NOMO-1 (cell line): ENCODE measurements at regions not wholly inside any gene's neighbourhood (a gene's known extent, or its start where the extent isn't known, plus 50 kb on each side); places are given as distances from the start of the nearest gene placed in this dataset.

Experiments
- DNase-seq, 2 experiments: peaks; one replicate each; lab custom pipeline; 2025; ENCODE audit not compliant: unreplicated experiment in 2 of 2; lab: John Stamatoyannopoulos, UW

DNA sequence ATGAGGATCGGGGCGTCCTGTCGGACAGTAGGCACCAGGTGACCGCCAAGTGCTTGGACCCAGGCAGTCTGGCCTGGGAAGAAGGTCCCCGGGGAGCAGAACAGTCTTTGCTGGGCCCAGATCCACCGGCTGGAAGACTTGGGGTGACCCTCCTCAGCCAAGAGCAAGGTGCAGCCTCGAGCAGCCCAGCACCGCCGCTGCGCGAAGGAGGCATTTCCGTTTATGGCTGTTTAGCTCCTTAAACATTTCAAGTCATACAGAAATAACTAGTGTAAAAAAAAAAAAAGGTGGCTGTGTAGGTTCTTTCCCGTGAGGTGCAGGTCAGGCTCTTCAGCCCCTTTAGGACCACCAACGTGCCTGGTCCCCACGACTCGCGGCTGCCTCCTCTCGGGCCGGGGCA is 370.2 kb downstream of the CMPK2 start:
- no peak for DNase-seq

DNA sequence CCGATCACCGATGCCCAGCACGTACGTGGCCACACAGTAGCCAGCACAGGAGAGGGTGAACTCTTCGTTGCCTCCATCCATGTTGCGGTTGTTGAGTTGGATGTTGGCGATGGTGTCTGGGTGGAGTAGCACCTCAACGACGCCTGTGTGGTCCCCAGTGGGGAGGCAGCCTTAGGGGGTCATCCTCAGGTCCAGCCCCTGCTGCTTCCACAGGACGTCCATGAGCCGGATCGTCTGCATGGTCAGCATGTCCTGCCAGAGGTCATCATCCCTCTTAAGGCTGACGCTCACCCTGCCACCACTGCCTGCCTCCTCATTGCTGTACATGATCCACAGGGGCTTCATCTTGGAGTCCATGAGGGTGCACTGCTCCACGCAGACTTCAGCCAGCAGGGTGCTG is 369.3 kb downstream of the CMPK2 start:
- no peak for DNase-seq

GRCh38 chr2:6497048-6497447 is 368.7 kb downstream of the CMPK2 start:
- DNase-seq: no peak

DNA sequence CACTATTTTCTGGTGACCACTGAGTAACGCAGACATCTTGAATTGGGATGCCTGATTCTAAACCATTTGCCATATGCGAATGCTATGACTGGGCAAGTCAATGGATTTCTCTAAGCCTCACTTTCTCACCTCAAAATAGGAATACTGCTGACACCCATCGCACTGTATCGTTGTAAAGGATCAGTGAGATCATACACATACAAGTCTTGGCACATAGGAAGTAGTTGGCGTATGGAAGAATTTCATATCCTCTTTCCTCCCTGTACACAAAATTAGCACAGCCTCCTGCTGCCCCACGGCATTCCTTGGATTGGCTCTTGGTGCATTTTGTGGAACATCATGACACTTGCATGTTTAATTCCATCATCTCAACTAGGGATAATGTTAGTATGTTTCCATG is 366.9 kb downstream of the CMPK2 start:
- DNase-seq: no peak

- DNase-seq: no peak
These were observed 366.0 kb downstream of the CMPK2 start for GRCh38 chr2:6499691-6500090.

- no peak for DNase-seq
These were observed 359.3 kb downstream of the CMPK2 start for GRCh38 chr2:6506361-6506794.

DNA sequence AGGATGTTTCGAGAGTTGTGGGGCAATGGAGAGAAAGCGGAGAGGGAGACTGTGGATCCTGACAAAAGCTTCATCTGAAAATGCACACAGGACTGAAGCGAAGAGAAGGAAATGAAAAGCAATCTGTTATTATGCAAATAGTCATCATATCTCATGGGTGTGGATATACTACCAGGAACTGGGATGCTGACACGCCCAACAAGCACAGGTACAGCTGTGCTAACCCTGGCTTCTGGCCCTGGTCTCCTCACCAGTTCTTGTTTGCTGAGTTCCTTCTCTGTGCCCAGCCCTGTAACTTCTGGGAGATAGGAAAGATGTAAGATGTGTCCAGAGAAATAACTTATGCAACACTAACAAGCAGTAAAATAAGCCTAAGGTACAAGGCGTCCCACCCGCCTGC is 358.8 kb downstream of the CMPK2 start:
- no peak for DNase-seq

DNA sequence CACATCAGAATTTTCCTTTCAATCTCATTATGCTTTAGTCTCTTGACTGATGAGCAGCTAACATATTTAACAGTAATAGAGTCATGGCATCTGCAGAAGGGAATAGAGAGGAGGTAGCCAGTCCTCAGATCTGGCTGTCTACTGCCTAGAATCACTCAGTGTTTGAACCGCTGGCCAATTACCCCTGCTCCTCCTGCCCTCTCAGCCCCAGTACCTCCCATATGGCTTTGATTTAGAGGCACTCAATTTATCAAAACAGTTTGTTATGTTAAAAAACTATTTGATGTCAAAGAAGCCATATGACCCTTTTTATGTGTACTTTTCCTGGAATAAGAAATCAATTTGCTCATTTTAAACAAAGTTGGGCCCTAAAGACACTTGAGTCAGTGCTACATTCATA is 355.2 kb downstream of the CMPK2 start:
- DNase-seq: no peak

DNA sequence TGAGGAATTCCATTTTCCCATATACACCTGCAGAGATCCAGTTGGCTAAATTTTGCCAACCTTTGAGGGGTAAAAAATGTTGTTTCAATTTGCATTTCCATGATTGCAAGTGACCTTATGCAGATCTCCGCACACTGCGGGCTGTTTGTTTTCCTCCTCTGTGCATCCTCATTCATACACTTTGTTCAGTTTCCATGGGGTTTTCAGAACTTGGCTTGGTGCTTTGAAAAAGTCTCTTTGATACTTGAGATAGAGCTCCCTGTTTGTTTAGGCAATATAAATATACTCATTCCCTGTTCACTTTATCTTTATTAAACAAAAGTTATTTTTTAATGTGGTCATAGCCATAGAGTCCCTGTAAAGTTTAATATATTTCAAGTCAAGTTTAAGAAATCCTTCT is 353.1 kb downstream of the CMPK2 start:
- no peak for DNase-seq

GRCh38 chr2:6516674-6517073 is 349.0 kb downstream of the CMPK2 start:
- no peak for DNase-seq

DNA sequence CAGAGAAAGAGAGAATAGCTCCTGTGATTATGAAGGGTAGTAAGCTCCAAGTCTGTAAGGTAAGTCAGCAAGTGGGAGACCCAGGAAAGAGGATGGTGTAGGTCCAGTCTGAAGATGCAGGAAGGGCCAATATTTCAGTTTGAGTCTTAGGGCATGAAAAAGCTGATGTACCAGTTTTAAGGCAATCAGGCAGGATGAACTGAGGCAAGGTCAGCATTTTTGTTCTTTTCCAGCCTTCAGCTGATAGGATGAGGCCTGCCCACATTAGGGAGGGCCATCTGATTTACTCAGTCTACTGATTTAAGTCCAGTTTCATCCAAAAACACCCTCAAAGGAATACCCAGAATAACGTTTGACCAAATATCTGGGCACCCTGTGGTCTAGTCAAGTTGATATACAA is 347.3 kb downstream of the CMPK2 start:
- DNase-seq: no peak

- DNase-seq: no peak
These were observed 342.2 kb downstream of the CMPK2 start for GRCh38 chr2:6523476-6523875.

GRCh38 chr2:6524691-6525474 is 340.8 kb downstream of the CMPK2 start:
- no peak for DNase-seq

GRCh38 chr2:6525475-6525964 is 340.2 kb downstream of the CMPK2 start:
- DNase-seq: no peak

DNA sequence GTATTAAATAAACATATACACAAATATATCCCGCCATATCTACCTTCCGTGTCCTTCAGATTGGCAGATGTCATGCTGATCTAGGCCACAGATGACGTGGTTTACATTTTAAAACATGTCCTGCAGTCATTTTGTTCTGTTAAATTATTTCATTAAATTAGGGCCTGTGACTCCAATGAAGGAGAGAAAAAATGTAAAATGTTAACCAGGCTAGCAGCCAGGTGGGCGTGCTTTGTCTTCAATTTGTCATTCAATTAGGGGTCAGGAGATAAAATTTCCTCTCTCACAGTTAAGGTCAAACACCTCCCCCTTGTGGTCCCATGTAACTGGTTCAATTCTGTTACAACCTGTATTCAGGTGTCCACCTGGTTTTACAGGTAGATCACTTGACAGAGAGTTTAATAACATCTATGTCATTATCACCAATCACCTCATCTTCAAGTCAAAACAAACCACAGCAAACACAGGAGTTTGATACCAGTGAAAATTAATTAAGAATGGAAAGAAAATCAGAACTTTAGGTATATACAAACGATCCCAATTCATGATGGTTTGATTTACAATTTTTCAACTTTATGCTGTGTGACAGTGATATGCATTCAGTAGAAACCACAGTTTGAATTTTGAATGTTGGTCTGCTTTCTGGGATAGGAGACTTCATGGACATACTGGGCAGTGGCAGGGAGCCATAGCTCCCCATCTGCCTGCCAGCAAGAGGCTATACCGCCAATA is 339.4 kb downstream of the CMPK2 start:
- no peak for DNase-seq

DNA sequence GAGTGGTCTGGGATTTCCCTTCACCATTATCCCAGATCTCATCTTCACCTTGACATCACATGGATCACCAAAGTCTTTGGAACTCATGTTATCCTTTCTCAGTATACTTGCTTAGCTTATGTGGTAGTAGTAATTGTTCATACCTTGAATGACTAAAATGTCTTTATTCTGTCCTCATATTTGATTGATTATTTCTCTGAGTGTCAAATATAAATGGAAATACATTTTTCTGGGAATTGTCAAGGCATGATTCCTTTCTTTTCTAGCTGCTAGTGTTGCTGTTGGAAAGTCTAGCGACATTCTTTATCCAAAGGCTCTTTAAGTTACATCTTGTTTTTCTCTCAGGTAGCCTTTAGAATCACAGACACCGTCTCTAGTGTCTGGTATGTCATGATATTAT is 334.4 kb downstream of the CMPK2 start:
- no peak for DNase-seq

DNA sequence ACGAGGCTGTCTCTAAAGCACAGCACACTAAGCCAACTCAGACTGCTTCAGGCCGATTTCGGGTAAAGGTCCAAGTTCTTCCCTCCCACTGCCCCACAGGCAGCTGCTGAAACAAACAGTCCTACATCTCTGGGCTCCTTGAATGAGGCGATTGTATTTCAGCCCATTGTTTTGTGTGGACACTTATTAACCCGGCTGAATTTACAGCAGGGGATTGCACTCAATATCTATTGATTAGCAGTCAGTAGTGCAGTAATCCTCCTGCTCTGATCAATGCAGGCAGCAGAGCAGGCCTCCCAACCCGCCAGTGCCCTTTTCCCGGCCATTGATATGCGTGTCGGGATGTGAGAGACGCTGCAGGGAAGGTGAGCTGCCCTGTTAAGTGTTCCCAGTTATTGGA is 330.1 kb downstream of the CMPK2 start:
- DNase-seq: no peak

GRCh38 chr2:6538607-6539006 is 327.1 kb downstream of the CMPK2 start:
- DNase-seq: no peak

GRCh38 chr2:6545336-6545735 is 320.4 kb downstream of the CMPK2 start:
- no peak for DNase-seq

GRCh38 chr2:6545795-6546194 is 319.9 kb downstream of the CMPK2 start:
- no peak for DNase-seq

- no peak for DNase-seq
These were observed 311.2 kb downstream of the CMPK2 start for GRCh38 chr2:6554466-6554865.

DNA sequence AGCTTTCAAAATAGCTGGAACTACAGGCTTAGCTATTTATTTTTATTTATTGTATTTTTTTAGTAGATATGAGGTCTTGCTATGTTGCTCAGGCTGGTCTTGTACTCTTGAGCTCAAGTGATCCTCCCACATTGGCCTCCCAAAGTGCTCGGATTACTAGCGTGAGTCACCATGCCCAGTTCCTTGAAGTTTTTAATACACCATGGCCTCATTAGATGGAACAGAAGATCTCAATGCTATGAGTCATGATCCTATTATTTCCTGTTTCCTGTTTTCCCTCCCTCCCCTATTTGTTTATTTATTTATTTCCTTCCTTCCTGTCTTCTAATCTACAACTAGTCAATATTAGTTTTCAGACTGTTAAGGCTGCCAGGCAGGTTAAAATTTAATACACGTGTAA is 309.0 kb downstream of the CMPK2 start:
- DNase-seq: no peak
